CD4-positive, alpha-beta T cell treated with Interleukin-17A for 4 hours (primary cell): ENCODE measurements at regions not wholly inside any gene's neighbourhood (a gene's known extent, or its start where the extent isn't known, plus 50 kb on each side); places are given as distances from the start of the nearest gene placed in this dataset.
A peak's percentile ranks its signal among the peaks of the same experiment; 100 is the strongest.
"Not testable (repeated sequence)": the region's sequence is repeated elsewhere in the genome, so short reads cannot be mapped to it uniquely, and the experiment has no call there.

Experiments
- DNase-seq: peaks from one replicate; pipeline ENCODE4 v3.0.0-alpha.2; 2020; ENCODE audit warnings: mixed read lengths

DNA sequence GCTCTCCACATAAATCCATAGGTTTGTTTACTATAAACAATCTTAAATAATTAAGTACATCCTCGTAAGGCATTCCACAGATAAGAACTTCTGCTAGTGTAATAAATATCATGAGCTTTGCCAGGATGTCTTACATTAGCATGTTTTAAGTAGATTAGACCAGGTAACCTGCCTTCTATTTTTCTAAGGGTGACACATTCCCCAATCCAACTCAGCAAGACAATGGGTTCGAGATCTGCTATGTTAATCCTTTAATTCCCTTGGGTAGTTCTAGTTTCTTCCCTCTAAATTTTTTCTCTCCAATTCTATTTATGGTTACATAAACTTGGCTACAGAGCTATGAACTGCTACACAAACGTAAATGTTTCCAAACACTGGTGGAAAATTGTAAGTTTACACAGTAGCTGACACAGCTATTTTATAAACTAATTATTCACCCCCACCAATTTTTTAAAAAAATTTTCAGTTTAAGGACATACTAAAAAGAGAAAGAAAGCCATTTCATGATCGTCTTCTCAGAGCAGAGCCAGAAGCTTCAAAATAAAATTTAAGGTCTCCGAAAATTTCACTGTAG is 386.5 kb upstream of the SLC39A10 start:
- DNase-seq: no peak

DNA sequence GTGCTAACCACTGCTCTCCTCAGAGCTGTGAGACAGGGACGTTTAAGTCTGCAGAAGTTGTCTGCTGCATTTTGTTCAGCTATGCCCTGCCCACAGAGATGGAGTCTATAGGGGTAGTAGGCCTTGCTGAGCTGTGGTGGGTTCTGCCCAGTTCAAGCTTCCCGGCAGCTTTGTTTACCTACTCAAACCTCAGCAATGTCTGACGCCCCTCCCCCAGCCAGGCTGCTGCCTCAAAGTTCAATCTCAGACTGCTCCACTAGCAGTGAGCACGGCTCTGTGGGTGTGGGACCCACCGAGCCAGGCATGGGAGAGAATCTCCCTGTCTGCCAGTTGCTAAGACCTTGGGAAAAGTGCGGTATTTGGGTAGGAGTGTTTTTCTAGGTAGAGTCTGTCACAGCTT is 387.8 kb upstream of the SLC39A10 start:
- no peak for DNase-seq

DNA sequence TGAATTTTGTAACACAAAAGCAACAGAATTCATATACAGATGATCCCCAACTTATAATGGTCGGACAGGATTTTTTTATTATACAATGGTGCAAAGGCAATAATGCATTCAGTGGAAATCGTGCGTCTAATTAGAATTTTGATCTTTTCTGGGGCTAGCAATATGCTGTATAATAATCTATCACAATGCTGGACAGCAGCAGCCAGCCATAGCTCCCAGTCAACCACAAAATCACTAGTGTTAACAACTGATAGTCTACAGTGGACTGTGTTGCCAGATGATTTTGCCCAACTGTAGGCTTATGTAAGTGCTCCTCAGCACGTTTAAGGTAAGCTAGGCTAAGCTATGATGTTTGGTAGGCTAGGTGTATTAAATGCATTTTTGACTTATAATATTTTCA is 399.0 kb upstream of the SLC39A10 start:
- no peak for DNase-seq

DNA sequence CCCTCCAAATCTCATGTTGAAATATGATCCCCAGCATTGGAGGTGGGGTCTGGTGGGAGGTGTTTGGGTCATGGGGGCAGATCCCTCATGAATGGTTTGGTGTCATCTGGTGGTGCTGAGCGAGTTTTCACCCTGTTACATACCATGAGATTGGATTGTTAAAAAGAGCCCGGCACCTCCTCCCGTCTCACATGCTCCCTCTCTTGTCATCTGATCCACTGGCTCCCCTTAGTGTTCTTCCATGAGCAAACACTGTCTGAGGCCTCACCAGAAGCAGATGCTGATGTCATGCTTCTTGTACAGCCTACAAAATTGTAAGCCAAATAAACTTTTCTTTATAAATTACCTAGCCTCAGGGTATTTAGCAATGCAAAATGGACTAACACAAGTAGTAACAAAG is 405.0 kb upstream of the SLC39A10 start:
- no peak for DNase-seq

DNA sequence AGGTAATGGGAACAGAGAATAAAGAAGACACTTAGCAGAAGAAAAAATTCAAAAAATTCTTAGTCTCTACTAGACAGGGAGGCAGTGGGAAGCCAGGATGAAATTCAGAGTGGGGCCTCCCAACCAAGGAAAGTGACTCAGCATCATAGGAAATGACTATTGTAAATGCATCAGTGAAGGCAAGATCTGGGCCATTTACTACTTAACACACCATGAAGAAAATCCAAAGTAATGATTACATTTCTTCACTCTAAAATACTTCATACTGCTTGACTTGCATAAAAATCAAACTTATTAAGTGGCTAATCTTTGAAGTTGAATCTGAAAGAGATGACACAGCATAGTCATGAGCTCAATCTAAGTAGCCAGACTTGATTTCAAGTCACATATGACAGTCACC is 405.8 kb upstream of the SLC39A10 start:
- no peak for DNase-seq

DNA sequence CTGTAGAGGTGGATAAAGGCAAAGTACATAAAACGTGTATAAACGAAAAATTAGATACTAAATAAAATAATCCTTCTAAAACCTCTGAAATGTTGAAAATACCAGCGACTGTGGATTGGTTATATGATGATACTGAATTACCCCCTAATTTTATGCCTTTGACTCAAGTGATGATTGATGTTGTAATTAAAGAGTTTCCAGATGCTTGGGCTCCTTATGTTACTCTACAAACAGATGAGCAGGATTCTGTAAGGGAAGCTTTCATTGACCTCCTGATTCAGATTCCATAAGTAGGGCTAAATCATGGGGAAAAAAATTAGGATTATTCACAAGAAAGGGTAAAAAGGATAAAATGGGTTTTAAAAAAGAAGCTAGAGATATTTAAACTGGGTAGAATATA is 418.2 kb upstream of the SLC39A10 start:
- no peak for DNase-seq

DNA sequence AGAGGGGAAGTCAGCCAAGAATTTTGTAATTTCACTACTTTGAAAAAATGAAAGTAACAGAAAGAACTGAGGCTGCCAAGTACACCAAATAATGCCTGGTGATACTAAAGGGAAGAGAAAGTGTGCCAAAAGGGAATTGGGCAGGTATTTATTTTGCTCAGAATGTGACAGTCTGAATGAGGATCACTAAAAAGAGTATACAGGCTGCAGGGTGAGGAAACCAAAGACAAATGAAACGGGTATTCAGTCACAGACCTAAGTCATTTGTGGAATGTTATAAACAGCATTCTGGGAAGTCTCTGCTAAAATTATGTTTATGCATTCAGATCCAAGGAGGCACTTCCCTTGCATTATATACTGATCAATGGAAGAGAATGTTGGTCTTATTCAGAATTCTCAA is 418.6 kb upstream of the SLC39A10 start:
- DNase-seq: no peak

DNA sequence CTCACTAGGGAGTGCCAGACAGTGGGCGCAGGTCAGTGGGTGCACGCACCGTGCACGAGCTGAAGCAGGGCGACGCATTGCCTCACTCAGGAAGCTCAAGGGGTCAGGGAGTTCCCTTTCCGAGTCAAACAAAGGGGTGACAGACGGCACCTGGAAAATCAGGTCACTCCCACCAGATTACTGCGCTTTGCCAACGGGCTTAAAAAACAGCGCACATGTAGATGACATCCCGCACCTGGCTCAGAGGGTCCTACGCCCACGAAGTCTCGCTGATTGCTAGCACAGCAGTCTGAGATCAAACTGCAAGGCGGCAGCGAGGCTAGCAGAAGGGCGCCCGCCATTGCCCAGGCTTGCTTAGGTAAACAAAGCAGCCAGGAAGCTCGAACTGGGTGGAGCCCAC is 428.5 kb upstream of the SLC39A10 start:
- DNase-seq: not testable (repeated sequence)

DNA sequence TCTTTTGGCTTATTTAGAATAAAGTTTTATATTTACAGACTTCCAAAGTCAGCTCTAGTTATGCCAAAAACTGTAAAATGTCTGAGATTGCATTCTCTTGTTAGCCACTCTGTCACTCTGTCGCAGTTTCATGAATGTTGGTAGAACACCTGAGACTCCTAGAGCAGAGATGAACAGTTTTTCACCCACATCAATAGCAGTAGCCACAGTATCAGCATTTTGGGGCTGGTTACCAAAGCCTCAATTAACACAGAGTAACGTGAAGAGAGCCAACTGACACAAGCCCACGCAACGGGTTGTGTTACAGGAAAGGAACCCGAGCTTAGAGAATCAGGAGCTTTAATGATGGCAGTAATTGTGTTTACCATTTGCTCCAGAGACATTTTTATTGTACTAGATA is 443.0 kb upstream of the SLC39A10 start:
- no peak for DNase-seq

DNA sequence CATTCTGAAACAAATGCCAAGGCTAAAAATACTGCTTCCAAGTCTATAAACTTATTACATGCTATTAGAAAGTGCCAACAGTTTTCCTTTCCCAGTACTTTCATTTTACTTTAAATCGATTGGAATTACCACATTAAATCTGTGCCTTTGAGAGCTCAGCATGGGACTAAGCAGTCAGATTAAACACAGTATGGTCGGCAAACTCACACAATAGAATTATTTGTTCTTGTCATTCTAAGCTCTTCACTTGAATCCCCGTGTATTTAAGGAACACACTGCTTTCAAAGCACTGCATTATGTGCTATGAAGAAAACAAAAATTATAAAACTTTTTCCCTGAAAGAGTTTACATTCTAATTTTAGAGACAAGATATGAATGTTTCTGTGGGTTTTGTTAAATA is 444.4 kb upstream of the SLC39A10 start:
- no peak for DNase-seq

DNA sequence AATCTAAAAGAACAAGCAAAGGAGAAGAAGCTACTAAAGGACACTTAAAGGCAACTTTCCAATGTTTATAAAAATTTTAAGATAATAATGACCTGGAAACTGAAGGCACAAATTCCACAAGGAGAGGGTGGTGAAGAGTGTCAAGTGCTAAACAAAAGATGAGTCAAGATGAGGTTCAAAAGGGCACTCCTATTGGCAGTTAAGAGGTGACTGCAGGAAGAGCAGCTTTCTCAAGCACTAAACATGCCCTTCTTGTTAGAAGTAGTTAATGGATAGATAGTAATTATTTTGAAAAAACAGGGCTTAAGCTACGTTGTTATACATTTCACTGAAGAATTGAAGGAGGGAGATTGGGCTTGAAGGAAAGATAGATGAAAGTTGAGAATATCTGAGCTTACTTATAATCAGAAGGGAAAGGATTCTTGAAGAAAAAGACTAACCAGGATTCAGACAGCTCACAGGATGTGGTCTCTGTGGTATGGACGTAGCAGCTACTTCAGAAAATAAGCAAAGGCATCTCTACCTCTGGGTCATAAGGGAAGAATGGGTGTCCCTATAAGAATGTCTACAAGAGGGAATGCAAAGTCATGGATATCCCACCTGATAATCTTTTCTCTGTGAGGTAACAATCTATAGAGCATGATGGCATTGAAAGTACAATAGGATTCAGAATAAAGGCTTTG is 454.7 kb upstream of the SLC39A10 start:
- DNase-seq: peak; percentile 3

DNA sequence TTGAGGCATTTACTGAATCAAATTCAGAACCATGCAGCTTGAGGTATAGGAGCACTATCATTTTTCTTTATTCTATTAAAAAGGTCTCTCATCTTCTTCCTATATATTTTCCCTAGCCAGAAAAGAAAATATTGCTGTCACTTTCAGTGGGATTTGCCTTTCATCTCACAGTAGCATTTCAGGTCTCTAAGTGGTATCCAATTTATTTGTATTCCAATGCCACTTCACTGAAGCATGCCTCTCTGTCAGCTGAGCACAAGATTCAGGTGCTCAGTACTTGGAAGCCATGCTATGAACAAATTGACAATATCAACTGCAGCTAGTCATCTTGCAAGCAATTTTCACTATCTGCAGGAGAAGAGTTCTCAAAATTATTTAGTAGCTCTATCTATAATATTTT is 457.2 kb upstream of the SLC39A10 start:
- DNase-seq: no peak

DNA sequence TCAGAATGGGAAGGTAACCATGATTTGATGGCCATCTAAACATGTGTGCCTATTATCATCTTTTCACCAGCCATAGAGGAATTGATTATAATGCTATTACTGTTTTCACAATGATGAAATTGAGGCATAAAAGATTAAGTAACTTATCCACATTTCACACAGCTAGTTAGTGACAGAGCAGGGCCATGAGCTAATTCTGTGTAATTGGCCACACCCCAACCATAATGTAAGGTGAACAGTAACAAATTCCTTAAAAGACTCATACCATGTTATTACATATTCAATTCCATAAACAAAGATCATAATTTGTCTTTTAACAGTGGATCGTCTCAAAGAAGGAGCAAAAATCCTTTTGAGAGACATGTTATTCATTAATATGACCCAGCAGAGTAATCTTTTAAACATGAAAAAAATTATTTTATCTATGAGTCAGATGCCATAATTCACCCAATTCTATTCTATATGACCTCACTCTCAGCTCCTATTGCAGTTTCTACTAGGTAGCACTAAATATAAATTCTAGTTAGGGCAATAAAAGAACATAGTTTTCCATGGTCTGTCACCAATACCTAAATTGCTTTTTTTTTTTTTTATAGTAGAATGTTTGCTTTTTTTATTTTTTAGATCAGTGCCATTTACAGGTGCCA is 475.8 kb upstream of the SLC39A10 start:
- DNase-seq: no peak

DNA sequence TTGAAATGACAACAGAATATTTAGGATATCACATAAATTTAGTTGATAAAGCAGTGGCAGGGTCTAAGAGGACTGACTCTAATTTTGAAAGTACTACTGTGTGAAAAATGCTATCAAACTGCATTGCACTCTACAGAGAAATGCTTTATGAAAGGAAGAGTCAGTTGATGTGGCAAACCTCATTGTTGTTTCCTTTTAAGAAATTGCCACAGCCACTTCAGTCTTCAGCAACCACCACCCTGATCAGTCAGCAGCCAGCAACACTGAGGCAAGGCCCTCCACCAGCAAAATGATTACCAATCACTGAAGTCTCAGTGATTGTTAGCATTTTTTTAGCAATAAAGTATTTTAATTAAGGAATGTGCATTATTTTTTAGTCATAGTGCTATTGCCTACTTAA is 488.7 kb upstream of the SLC39A10 start:
- no peak for DNase-seq

DNA sequence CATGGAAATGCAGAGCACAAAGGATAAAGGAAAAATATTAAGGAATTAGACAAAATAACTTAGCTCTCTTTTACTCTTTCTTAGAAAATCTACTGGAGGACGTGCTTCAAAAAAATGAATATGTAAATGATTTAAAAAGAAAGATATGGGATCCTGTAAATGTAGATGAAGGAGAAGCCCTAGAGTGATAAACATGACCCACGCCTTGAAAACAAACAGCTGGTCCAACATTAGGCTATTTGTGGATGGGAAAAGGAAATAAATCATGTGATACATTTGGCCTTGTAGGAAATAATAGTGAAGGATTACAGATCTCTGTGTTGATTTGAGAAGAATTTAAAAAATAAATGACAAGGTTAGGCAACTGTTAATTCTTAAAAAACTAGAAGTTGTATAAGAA is 492.1 kb upstream of the SLC39A10 start:
- DNase-seq: no peak

DNA sequence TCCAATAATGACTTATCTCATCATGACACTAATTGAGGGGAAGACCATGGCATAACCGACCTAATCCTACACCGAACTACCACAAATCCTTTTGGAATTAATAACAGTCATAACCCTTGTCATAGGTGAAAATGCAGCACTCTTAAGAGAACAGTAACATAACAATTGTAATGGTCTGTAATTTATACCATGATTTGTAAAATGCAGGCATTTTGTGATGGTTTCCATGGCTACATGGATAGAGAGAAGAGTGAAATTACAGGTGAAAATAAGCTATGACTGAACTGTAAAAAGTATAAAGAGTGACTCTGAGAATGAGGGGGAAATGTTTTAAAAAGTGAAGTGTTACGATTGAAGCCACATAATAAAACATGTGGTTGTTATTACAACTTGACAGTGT is 494.1 kb upstream of the SLC39A10 start:
- no peak for DNase-seq

DNA sequence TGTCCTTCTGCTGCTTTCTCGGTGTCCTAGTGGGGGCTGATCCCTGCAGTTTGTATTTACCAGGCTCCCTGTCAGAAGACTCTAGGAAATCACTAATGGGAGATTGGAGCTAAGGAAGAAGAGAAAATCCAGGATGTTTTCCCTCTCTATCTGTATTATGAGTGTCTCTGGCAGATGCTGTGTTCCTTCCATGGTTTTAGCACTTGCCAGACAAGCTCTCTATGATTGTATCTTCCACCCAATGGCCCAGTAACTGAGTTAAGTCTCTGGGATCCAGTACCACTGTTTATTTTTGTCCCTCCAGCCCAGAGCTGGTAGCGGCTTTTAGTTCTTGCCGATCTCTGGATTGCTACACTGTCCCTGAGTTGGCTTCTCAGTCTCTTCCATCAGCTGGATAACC is 494.8 kb upstream of the SLC39A10 start:
- DNase-seq: no peak

DNA sequence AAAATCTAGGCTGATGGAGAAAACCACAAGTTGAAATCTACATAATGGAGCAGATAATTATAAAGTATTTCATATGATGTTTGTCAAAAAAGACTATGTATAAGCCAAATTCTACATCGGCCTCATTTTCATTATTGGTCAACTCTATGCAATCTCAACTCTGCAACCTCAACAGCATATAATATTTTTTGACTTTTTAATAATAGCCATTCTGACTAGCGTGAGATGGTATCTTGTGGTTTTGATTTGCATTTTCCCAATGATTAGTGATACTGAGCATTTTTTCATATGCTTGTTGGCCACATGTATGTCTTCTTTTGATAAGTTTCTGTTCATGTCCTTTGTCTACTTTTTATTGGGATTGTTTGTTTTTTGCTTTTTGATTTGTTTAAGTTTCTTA is 496.1 kb upstream of the SLC39A10 start:
- DNase-seq: no peak

DNA sequence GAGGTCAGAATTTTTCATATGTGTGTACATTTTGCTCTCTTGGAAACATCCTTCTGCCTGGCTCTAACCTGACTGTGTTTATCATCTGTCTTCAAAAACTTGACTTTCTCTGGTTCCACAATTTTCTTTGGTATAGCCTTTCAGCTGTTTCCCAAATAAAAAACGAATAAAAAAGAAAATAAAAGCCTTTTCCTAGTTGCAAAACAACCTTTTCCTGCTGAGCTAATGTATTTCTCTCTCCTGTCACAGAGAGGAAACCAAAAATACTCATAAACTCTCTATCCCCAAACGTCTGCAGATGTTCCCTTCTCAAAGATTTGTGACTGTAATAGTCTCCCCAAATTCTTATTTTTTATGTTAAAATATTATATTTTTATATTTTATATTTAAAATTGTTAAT is 505.3 kb upstream of the SLC39A10 start:
- DNase-seq: no peak

DNA sequence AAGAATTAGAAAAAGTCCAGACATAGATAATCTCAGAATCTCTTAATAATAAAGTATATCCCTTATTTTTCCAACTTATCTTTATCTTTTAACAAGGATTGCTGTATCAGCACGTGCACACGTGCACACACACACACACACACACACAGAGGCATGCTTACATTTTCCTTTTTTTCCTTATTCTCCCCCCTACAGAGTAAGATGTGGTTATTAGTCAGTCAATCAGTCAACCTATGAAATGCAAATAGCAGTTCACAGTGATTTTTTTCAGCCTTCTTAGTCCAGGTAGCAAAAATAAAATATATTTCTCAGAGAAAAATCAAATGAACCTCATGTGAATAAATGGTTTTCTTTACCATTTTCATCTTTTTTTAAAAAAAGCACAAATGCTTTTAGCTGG is 506.2 kb upstream of the SLC39A10 start:
- no peak for DNase-seq

DNA sequence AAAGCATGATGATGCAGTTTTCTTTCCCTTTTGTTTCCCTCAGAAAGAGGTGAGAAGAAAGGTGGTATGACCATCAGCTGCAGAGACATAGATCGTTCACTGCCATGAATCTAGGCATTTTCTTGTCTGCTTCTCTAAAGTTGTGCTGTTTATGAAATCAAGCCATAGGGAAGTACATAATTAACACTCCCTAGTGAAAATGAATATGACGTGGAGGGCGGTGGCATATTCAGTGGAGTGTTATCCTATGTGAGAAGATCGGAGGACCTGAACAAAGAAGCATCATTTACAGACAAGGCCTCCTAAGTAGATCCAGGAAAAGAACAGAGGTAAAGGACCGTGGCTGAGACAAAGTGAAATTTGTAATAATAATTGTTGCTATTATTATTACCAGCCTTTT is 509.0 kb upstream of the SLC39A10 start:
- DNase-seq: no peak

DNA sequence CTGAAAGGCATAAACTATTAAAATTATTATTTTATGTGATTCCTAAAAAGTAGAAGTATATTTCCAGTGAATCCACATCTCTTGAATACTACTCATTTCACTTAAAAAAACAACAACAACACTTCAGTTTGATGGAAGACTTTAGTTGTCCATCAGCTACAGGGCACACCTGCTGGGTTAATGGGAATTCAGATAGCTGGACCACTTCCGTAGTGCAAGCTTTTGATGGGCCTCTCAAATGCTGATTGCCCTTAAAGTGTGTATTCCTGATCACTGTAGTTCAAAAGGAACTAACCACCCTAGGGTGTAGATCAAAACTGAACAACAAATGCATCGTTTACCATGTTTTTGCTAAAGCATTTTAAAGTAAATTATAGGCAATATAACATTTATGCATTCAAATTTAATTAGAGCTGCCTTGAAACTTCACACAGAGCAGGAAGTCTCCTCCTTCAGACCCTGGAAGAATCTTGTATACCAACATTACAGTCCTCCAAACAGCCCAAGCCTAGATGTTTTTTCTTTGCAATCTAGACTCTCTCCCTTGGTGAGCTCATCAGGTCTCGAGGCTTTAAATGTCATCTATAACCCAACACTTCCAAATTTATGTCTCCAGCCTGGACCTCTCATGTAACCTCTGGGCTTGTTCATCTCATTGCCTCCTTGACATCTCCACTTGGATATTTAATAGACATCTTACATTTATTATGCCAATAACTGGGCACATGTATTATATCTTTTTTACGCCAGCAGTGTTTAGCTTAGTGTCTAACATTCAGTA is 510.1 kb upstream of the SLC39A10 start:
- DNase-seq: no peak

DNA sequence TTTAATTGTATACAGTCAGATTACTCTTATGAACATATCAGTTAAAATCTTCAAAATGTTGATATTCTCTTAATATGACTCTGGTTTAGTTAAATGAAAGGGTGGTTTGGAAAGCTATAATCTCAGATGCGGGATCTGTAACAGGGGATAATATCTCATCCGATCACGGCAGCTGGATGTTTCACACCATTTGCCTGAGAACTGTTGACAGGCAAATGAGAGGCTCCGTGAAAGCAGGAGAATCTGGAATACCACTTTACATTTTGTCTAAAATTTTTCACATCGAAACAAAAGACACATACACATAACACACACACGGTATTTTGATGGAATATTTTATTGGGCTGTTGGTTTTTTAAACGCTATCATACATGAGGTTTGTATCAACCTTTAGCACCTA is 518.6 kb upstream of the SLC39A10 start:
- no peak for DNase-seq

DNA sequence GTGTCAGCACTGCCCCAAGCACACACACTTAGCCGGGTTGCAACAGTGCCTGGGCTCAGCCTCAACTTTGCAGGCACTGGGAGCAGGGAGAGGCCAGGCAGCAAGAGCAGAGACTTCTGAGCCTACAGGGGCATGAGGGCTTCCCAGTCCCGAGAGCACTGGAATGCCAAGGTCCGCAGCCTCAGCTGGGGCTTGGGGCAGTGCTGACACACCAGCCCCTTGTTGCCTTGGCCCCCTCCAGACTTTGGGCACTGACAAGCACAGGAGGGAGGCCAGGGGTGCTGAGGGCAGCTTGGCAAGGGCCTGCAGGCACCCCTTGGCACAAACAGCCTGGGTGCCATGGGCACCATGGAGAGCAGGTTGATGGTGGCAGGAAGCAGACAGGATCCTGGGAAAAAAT is 531.1 kb upstream of the SLC39A10 start:
- DNase-seq: not testable (repeated sequence)
